Putamen (tissue), 1 donor: ENCODE measurements at regions not wholly inside any gene's neighbourhood (a gene's known extent, or its start where the extent isn't known, plus 50 kb on each side); places are given as distances from the start of the nearest gene placed in this dataset.
"Not testable (repeated sequence)": the region's sequence is repeated elsewhere in the genome, so short reads cannot be mapped to it uniquely, and the experiment has no call there.

Source experiments
- DNase-seq: peaks from one replicate; pipeline ENCODE4 v3.0.0-alpha.2; 2016; ENCODE audit warnings: low spot score

- no peak for DNase-seq
Measured at GRCh38 chr6:90913266-90913960, 326.5 kb upstream of the MAP3K7 start.

DNA sequence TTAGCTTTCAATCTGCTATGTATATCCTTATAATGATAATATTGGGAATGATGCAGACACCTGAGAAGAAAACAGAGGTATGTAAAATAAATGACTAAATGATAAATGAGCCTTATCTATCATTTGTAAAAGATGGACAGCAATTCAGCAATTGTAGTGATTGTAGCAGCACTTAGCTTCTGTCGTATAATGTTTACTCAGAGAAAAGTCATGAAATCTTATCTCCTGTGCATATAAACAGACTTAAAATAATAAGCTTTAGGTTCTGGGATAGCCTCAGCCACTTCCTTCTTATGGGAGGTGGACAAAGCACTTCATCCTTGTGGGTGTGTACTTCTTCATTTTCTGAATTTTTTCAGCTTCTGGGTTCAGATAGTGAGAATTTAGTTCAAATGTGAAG, 324.8 kb upstream of the MAP3K7 start:
- DNase-seq = no peak

- DNase-seq = no peak
Measured at GRCh38 chr6:90910893-90911292, 324.0 kb upstream of the MAP3K7 start.

- no peak for DNase-seq
Measured at GRCh38 chr6:90907931-90908655, 321.2 kb upstream of the MAP3K7 start.

DNA sequence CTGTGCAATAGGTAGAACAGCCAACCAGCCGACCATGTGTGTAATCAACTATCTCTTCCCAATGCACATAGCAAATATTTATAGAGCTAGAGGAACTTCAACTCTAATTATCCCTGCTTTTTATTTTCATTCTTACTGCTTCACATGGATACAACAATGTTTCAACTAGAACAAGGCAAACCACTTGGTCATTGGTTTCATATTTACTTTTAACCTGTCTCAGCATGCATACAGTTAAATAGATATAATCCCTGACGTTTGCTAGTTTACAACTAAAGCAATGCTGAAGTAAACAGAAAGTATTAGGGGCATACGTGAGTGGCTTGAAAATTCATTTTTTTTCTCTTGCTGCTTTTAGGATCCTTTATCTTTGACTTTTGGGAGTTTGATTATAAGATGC, 318.5 kb upstream of the MAP3K7 start:
- no peak for DNase-seq

GRCh38 chr6:90900034-90900433, 313.2 kb upstream of the MAP3K7 start:
- no peak for DNase-seq

GRCh38 chr6:90898763-90899162, 311.9 kb upstream of the MAP3K7 start:
- DNase-seq = no peak

- DNase-seq = no peak
Measured at GRCh38 chr6:90896075-90896547, 309.2 kb upstream of the MAP3K7 start.

- DNase-seq = no peak
Measured at GRCh38 chr6:90895299-90896074, 308.6 kb upstream of the MAP3K7 start.

DNA sequence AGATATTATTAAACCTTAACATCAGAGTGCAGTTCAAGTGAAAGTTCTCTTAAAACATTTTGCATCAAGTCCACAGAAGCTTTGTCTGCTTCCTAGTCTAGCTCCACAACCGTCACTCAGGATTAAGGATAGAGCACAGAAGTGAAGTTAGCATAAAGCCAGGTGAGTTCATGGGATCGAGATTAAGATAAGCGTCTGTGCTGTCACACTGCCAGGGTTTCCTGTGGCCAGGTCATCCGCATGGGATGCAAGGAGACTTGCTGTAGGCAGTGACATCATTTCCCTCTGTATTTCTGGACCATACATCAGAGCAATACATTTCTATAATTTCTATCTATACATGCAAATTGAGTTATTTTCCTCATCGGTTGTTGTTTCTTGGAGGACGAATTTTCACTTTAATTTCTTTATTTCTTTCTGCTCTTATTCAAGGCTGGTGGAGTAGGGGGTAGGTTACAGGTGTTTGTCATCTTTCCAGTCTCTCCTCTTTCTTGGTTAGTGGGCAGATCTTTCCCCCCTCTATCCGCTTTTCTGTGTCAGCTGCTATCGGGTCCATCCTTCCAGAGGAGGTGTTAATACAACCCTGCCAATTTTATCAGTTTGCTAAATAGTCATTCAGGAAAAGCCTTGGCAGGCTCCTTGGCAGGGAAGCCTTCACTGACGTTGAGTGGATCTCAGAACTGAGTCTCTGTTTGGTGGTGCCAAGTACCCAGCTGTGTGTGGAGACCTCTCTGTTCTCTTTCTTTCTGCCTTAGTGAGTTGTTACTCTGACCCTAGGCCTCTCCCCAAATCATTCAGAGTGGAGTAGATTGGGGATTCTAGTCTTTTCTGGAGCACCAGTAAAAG, 307.6 kb upstream of the MAP3K7 start:
- no peak for DNase-seq

DNA sequence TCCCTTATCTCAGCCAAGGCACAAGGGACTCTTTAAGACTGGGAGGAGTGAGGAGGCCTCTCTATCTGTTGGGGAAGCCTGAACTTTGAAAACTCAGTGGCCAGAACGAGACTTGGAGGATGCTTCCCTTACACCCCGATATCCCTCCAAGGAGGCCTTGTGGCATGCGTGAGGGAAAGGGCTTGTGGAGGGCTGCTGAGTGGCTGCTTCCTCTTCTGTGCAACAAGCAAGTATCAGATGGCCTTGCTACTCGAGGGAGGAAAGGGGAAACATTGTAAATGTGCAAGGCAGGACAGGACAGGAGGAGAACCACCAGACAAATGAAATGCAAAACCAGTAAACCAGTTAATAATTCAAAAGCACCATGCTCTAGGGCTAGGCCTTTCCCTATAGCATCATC, 306.5 kb upstream of the MAP3K7 start:
- DNase-seq = no peak

GRCh38 chr6:90892271-90892670, 305.4 kb upstream of the MAP3K7 start:
- DNase-seq = no peak

GRCh38 chr6:90891355-90891754, 304.5 kb upstream of the MAP3K7 start:
- peak; percentile 55 for DNase-seq

DNA sequence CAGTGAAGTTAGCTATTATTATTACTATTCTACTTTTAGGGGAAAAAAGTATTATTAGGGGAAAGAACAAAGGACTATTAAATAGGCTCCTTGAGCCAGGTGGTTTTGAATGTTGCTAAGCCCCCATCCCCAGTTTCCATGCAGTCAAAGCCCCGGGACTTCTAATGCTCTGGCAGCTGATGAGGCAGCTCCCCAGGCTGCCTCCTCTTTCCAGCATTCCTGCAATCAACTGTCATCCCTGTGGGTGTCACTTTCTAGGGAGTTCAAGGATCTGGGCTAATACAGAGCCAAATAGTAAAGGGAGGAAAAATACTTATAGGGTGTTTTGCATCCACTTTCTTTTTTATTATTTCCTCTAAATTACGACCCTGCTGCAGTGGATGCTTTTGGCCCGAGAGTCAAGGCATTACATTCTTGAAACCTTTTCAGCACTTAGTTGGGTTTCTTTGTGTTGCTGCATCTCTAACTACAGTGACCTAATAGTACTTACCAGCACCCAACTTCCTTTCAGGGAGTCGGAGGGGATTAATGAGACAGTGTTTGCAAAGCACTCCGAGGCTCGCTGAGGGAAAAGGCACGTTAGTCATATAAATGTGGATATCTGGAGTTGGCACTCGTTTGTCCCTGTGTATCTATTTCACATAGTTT, 303.9 kb upstream of the MAP3K7 start:
- no peak for DNase-seq

DNA sequence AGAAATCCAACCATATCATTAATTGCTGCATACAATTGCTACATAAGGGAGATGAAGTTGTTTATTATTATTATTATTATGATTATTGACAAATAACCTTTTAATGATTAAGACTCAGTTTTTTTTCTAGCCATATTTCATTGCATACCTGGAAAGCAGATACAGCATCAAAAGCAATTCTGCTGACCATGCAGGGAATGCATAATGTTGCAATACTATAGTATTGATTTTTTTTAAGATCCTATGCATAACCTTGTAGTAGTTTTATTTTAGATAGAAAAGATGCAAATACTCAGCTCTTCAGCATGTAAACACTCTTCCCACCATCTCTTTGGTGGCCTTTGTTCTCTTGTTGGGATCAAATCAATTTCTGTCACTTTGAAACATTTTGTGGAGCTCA, 300.9 kb upstream of the MAP3K7 start:
- DNase-seq = no peak

DNA sequence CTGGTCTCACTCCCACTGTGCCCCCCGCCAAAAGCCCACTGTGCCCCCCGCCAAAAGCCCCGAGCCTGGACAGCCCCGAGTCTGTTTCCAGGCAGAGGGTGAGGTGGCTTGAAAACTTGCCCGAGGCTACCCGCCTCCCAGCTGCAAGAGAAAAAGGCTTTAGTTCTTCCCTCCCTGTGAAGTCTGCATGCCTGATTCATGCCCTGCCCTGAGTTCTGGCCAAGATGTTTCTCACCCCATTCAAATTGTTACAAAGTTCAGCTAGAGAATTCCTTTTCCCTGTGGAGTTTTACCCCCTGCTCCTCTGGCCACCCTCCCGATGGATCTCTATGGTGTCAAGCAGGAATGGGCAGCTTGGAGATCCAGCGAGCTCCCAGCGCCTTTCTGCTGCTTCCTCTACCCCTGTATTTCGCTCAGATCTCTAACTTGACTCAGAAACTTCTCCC, 298.8 kb upstream of the MAP3K7 start:
- no peak for DNase-seq

- not testable (repeated sequence) for DNase-seq
Measured at GRCh38 chr6:90885137-90885536, 298.3 kb upstream of the MAP3K7 start.

GRCh38 chr6:90877616-90878015, 290.7 kb upstream of the MAP3K7 start:
- DNase-seq = no peak

DNA sequence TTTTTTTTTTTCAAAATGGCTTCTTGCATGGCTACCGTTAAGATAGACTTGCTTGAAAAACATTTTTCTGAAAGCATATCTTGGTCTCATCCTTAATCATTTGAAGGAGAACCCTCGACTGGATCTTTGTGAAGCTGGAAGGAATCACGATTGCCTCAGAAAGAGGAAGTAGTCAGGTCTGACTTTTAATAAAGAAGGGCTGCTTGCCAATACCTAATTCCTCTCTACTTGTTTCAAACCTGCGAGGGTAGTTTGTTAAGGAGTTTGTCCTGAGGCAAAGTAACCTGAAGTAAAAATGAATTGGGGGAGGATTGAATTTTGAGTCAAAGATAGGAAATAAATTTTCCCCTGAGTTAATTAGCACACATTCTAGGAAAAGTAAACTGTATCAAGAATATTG, 288.1 kb upstream of the MAP3K7 start:
- DNase-seq = no peak

GRCh38 chr6:90872981-90873380, 286.1 kb upstream of the MAP3K7 start:
- no peak for DNase-seq

GRCh38 chr6:90870561-90870960, 283.7 kb upstream of the MAP3K7 start:
- DNase-seq = no peak
